Lower leg skin (tissue), 4 donors: ENCODE measurements at regions not wholly inside any gene's neighbourhood (a gene's known extent, or its start where the extent isn't known, plus 50 kb on each side); places are given as distances from the start of the nearest gene placed in this dataset.

Experiments used
- DNase-seq, 2 donors: peaks; one replicate each; pipeline ENCODE4 v3.0.0-alpha.2; 2019; ENCODE audit warnings: low spot score in 2 of 2
- H3K4me3 ChIP-seq: fragments of 200-600 bp; sonication (generic); 2 replicates; pipeline ENCODE4 v1.5.1; 2017; ENCODE audit warnings: mild to moderate bottlenecking, low read depth; ENCODE audit not compliant: poor library complexity, severe bottlenecking
- CTCF ChIP-seq, 3 donors: fragments of 450-650 bp; IDR thresholded peaks; one replicate each; pipeline ENCODE4 v1.5.1; 2016; ENCODE audit warnings: antibody characterized with exemption in 3 of 3, mild to moderate bottlenecking in 3 of 3, moderate library complexity in 2 of 3
- POLR2A ChIP-seq, 2 donors: fragments of 450-650 bp; IDR thresholded peaks; one replicate each; pipeline ENCODE4 v1.6.1; 2016 to 2017; ENCODE audit warnings: antibody characterized with exemption in 2 of 2, mild to moderate bottlenecking in 1 of 2, moderate library complexity in 1 of 2
- WGBS, 2 donors: methylation state at CpG; one replicate each; pipeline ENCODE4 v1.1.5; 2018; 5-methylcytosine and 5-hydroxymethylcytosine counted together
- intact Hi-C: fragments of 100-400 bp; cut with DNase I; formaldehyde crosslinking; loops from one replicate; pipeline ENCODE4 v1.15.0; 2023; ENCODE audit warnings: low total_unique reads

DNA sequence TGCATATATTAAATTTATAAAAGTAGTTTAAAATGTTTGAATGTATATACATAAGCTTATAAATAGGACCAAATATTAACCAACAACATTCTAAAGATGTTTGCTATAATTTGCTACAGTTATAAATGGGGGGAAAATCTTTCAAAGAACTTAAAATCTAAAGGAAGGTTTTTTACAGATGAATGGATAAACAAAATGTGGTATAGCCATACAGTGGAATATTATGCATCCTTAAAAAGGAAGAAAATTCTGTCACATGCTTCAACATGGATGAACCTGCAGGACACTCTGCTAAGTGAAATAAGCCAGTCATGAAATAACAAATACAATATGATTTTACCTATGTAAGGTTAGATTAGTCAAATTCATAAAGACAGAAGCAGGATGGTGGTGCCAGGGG lies 75.8 kb downstream of the TMEM17 start:
- intact Hi-C loops: no loop called here
- no peak overlapping the region for H3K4me3 ChIP-seq
- DNase-seq: no peak
- TF ChIP-seq POLR2A (IDR thresholded peaks at IDR 0.05) (no peak), CTCF (IDR thresholded peaks at IDR 0.05) (no peak)

GRCh38 chr2:62427146-62427545 lies 78.8 kb downstream of the TMEM17 start:
- intact Hi-C loops: no loop called here
- TF ChIP-seq CTCF (IDR thresholded peaks at IDR 0.05) (no peak), POLR2A (IDR thresholded peaks at IDR 0.05) (no peak)
- 92 to 95% methylated on average over 9 of the region's 9 CpGs for WGBS, 2 donors
- no peak overlapping the region for H3K4me3 ChIP-seq
- DNase-seq: no peak

DNA sequence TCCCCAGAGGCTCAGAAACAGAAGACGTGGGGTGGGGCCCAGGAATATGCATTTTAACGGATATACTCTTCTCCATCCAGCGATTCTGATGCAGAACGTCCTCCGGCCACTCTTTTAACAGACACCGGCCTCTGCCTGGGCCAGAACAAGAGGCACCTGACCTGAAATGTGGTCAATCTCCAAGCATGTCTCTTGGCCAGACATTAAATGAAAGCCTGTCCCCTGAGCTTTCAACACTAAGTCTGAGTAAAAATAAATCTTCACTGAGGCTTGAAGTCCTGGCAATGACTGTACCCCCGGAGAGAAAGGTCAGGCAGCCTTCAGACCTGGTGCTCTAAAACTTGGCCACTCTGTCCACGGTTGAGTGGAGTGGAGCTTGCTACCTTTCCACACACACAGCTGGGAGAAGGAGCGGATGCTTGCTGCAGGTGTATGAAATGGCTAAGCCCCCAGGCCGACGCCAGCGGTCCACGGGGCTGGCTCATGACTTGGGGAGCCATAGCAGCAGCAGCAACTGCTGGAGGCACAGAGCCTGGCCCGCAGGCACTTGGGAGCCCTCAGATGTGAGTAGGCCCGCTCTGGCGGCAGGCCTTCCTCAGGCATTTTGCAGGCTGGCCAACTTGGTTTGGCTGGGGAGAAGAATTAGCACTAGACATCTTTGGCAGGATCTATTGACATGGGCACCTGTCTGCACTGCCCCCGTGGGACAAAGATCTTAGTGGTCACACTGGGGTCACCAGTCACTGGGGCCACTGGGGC lies 79.7 kb downstream of the TMEM17 start:
- WGBS, 2 donors: 85 to 88% methylated on average over 13 to 14 of the region's 17 CpGs

GRCh38 chr2:62425684-62426083 lies 80.3 kb downstream of the TMEM17 start:
- no peak for TF ChIP-seq CTCF (IDR thresholded peaks at IDR 0.05)
- intact Hi-C loops: no loop called here
- 73 to 77% methylated on average over 5 of the region's 5 CpGs for WGBS, 2 donors
- DNase-seq: no peak
- H3K4me3 ChIP-seq: no peak overlapping the region

More for the DNA sequence above, 79.7 kb downstream of the TMEM17 start:
- TF ChIP-seq CTCF (IDR thresholded peaks at IDR 0.05) (no peak), POLR2A (IDR thresholded peaks at IDR 0.05) (no peak)
- no peak for DNase-seq
- no peak overlapping the region for H3K4me3 ChIP-seq
- intact Hi-C loops: no loop called here

DNA sequence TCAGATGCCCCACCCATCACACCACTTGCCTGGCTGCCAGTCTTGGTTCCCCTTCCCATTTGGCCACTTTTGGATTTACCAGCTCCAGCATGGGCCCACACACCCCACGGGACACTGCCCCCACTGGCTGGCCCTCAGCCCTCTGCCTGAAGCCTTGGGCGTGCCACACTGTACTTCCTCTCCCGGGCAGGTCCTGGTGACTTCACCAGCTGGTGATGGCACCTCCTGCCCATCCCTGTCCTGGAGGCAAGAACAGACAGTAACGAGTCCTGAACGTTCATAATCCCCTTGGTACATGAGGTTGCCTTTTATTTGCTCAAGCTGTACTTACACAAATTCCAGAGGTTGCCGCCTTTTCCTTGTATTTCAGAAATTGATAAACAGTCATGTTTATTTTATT lies 81.1 kb downstream of the TMEM17 start:
- peak in 1 of 2 donors; percentile 56 for DNase-seq
- WGBS, 2 donors: 40 to 44% methylated on average over 6 of the region's 6 CpGs
- no peak overlapping the region for H3K4me3 ChIP-seq
- intact Hi-C loops: no loop called here
- TF ChIP-seq POLR2A (IDR thresholded peaks at IDR 0.05) (no peak), CTCF (IDR thresholded peaks at IDR 0.05) (no peak)
